ENCODE measurements at regions not wholly inside any gene's neighbourhood (a gene's known extent, or its start where the extent isn't known, plus 50 kb on each side); places are given as distances from the start of the nearest gene placed in this dataset.
"Not testable (repeated sequence)": the region's sequence is repeated elsewhere in the genome, so short reads cannot be mapped to it uniquely, and the experiment has no call there.

DNA sequence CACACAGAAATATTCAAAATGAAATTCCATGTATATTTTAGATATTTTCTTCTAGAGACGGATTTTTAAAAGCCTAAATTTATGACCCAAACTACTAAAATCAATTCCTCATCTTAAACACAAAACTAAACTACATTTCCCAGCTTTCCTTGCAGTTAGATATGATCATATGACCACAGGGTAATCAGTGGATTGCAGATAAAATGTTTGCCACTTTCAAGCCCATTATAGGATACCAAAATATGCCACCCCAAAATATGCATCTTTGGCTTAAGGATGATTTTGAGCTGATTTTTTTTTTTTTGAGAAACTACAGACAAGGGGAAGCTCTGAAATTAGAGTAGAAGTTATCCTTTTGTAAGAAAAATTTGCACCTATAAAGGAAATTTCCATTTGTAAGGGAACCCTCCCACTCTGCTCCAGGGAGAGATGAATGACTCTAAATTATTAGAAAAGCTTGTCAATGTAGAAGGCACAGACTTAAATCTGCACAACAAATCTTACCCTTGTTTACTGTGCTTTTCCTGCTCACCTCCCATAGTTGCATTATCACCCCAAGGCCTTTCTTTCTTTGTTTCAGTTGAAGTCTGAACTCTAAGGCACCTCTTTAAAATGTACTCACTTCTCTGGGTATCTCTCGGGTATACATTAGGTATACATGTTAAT is 503.0 kb downstream of the PDHA2 start:
- no peak for DNase-seq

DNA sequence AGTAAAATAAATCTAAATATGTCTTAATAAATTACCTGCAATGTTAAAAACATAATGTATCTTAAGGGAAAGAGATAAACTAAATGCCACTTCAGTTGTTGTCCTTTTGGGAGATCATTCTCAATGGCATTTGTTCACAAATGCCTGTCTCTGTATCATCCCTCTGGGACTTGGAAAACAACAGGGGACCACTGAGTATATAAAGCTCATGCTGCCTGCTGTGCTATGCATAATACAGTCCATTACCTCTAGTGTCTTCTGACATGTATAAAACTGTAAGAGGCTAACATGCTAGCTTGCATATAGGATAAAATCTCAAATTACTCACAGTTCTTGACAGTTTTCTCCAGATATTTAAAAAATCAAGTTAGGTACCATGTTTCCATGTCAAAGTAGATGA is 503.9 kb downstream of the PDHA2 start:
- no peak for DNase-seq

DNA sequence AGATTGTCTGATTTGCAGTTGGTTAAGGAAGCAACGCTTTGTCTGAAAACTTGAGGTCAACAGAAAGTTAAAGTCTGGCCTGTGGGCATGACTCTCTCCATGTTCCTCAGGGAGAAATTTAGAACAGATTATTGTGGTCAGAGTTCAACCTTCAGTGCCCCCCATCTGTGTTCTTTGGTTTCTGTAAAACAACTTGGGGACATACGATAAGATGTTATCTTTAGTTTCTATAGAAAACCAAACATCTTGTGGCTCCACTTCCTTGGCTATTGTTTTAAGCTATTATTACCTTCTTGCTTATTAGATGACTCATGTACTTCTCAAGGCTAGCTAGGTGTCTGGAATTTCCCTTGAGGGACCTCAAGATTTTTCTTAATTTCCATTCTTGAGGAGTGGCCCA is 507.7 kb downstream of the PDHA2 start:
- no peak for DNase-seq

DNA sequence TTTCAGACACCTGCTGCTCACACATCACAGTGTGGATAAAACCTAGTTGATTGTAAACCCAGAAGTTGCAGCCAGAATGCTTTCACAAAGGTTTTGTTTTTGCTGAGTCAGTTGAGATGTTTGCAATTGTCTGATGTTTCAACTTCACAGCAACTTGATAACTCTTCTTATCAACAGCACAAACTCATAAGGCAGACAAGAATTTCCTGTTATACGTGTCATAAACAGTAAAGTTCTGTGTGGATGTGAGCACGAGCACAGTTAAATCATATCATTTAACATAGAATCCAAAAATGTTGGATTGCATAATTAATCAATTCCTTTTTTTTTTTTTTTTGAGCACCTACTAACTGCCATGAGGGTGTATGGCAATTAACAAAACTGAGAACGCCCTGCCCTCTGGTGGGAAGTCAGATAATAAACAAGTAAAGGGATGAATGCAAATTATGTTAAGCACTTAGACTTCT is 512.2 kb downstream of the PDHA2 start:
- DNase-seq = peak; percentile 32

DNA sequence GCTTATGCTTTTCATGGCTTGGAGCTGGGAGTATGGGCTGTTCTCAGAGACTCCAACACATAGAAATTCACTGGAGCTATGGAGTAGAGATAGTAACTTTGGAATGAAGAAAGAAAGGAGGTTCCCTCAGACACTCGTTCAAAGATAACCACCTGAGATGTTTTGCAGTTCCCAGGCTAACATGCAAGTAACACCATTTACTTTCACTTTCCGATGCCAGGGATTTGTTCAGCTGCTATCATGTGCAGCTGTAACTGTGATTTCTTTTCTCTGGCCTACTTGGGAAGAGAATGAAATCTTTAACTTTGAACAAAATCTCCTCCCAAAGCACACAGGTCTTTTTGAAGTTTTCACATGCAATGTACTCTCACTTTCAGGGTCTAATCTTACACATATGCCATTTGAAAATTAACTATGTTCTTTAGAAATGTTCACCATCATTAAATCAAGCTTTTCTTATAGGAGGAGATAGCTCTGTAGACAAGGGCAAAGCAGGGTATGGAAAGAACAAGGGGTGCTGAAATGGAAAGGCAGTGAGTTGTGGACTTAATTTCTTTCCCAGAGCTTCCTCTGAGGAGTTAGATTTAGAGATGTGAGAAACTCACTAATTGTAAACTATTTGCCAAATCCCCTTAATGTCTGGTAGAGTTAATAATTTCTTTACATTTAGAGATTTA is 514.3 kb downstream of the PDHA2 start:
- DNase-seq = peak; percentile 7

DNA sequence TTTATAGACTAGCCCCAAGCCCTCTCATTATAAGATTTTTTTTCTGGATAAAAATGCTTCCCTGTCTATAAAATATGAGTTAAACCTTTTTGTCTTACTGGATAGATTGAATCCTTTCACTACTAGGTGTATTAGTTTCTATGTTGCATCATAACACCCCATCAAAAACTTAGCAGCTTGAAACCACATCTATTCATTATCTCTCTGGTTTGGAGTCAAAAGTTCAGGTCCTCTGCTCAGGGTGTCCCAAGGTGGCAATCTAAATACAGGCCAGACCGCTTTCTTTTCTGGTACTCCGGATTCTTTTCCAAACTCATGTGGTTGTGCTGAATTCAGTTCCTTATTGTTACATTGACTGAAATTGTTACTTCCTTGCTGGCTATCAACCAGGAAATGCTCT is 515.5 kb downstream of the PDHA2 start:
- no peak for DNase-seq

DNA sequence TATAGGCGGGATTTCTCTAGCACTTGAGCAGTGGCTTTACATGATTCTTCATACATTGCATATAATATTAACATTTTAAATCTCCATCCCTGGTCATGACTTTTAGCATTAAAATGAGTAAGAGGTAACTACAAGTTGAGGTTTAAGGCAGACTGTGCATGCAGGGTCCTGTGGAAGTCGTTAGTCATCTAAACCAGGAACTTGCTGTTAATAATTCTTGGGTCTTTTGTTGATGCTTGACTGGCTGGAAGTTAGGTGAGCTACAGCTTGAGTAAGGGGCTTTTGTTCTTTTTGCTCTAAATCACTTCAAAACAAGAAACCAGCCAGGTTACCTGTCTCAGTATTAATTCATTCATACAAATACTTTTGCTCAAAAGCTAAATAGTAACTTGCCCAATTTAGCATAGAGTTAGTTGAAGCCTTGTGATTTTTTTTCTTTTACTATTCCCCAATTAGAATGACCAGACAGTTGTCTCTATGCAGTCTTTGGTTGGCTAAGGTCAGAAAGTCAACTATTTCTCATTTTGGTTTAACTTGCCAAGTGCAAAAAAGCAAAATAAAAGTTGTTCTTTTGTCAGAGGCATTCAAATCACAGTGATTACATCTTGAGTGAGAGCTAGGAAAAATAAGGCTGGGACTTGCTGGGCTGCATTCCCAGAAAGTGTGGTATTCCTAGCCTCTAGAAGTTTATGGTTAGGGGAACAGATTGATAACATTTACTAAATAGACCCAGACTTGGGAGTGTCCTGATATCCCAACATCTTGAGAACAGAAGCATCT is 516.9 kb downstream of the PDHA2 start:
- DNase-seq = no peak

DNA sequence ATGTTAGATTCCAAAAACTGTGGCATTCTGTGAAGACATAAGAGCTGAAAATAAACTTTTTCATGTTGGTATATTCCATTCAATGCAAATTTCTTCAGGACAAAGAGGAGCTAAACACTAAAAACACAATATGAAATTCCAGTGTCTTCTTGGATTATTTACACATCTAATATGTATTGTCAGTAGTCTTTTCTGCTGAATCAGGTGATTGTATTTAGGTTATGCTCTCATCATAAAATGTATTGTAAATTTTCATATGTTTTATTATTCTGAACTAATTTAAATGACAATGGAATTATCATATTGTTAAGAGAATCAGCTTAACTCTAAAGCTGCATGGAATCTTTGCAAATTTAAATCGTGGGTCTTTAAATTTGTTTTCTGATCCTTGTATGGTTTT is 526.7 kb downstream of the PDHA2 start:
- no peak for DNase-seq

DNA sequence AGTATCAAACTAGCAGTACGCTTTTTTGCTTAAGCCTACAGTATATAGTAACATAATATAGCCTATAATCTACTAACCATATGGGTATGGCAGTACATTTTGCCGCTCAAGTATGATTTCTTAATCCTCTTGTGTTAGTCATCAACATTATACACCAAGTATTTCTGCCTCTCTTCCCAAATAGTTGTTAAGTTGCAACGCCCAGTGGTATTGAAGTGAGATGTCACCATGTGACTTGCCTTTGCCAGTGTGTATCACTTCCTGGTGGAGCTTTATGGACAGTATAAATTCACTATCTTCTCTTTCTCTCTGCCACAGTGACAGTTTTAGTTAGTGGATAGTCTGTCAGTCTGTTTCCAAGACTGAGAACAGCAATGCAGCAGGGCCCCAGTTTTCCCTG is 535.5 kb downstream of the PDHA2 start:
- no peak for DNase-seq

DNA sequence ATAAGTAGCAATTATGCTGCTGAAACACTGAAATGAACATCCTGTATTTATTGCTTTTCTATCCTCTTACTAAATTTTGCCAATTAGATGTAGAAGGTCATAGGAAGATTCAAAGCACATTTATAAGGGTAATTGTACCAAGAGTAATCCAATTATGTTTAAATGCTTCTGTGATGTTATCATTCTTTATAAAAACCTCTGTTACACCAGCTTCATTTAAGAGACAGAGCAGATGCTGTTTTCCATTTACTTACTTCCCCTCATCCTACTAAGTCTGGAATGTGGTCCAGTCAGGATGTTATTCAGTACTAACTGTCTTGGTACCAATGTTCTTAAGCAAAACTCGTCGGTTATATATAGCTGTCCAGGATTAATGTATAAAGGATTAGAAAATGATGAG is 539.6 kb downstream of the PDHA2 start:
- DNase-seq = no peak

DNA sequence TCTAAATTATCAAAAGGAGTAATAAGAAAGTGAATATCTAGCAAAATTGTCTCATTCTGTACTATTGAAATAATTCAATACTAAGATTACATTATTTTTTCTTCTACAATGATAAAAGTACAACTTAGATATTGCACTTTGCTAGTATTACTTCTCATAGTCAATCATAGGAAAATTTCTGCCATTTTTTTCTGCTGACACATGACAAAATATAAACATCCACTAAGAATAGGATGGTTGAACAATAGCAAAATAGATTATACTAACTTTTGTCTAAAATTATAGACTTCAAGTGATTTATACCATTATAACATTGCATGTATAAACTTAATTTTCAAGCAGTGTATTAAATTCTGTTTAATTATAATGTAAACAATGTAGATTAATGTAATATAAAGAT is 540.2 kb downstream of the PDHA2 start:
- DNase-seq = no peak

DNA sequence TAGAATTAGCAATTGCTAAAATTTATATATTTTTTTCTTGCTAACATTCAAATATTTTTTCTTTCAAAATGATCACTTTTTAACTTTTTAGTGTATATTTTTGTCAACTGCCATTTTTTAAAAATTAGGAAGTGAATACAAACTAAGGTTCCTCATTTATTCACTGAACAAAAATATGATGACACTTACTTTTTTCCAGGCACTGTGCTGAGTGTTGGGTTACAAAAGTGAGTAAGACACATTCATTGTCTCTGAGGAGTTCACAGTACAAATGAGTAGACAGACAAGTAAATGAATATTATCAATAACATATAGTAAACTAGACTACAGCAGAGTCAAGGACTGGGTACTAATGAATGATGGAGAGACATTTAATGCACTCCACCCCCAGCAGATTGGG is 543.5 kb downstream of the PDHA2 start:
- DNase-seq = no peak

DNA sequence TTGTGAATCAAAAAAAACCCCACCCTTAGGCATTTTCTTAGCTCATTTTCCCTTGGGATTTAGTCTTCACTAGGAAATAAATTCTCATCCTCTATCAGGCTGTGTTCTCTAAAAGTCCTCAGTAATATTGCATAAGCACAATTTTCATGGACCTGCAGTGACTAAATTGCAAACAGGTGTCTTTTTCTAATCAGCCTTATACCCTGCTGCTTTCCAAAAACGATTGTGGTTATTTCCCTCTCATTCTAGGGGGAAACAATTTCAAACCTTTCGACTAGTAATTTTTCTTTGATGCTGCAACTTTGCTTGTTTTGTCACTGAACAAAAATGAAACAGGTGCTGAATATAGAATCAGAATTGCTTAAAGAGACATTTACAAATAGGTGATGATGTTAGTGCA is 549.9 kb downstream of the PDHA2 start:
- DNase-seq = no peak

DNA sequence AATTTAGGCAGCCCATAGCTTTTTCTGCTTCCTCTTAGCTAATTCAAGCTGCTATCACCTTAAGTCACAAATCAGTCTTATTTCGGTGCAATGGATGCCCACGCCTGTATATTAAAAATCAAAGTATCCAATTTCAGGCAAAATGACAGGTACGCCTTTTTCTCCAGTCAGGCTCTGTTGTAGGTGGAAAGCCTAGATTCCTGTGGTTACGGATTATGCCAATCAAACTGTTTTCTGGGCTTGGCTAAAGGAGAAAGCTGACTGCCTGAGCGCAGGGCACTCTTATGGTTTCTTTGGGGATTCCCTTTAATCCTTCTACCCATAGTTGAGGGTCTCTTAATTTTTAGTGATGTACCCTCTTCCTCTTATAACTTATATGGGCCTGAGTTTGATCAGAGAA is 550.5 kb downstream of the PDHA2 start:
- no peak for DNase-seq

DNA sequence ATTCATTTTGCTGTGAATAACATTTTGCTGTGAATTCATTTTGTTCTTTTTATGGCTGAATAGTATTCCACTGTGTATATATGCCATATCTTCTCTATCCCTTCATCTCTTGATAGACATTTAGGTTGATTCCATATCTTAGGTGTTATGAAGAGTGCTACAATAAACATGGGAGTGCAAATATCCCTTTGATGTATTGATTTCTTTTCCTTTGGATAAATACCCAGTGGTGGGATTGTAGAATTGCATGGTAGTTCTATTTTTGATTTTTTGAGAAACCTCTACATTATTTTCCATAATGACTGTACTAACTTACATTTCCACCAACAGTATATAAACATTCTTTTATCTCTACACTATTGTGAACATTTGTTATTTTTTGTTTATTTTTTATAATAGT is 555.9 kb downstream of the PDHA2 start:
- no peak for DNase-seq

DNA sequence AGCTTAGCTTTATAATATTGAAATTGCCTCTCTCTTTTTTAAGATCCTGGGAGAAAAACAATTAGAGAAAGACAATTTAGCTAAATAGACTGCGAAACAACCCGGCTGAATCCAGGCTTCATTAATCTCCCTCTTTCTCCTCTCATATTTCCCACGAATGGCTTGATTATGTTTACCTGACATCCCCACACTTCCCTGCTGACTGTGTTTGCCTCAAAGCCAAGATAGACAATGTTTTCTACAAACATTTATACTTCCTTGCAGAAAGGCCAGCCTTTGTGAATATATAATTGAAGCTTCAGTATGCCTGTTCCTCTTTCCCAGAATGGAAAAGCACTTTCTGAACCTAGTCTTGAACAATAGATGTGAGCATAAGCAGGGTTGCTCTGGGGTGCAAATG is 566.8 kb downstream of the PDHA2 start:
- DNase-seq = peak; percentile 58

DNA sequence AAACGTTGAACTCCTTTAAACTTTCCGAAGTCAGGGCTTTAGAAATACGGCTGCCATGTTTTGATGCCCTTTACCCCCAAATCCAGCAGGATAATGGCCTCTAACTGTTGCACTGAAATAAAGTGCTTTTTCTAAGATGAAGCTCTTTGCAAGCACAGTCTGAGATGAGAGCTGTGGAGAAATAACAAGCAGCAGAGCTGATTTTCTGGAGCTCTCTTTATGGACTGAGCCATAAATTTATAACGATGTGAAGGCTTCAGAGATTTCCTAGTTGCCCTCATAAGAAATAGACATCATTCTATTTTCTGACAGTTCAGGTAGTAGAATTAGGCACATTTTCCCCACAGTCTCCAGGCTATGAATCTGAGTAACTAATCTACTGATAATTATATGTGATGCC is 567.3 kb downstream of the PDHA2 start:
- no peak for DNase-seq

DNA sequence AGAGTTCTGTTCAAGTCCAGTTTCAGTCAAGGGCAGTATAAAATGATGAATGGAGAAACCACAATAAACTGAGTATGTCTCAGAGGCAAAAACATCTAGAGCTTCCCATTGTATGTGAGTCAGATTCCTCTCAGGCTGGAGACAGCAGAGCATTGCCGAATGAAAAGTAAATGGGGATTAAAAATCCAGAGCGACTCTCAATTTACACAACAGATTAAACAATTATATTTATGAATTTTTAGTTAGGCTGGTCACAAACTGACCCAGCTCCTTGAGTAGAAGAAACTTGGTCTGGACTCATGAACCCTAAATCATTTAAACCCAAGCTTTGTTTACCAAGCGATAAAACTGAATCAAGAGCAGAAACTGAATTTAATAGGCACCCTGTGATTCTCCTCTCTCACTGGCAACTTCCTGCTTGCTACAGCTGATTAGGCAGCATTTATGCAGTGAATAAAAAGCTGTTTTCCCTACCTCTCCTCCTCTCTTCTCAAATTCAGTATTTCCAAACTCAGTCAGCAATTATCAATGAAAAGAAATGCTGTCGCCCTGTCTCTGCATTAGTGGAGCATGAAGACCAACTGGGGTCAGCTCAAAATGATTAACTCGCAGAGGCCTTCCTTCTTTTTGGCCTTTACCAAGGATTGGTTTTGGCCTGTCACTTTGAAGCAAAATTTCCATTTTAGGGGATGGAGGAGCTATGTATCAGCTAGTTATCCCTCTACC is 568.0 kb downstream of the PDHA2 start:
- DNase-seq = peak; percentile 18

DNA sequence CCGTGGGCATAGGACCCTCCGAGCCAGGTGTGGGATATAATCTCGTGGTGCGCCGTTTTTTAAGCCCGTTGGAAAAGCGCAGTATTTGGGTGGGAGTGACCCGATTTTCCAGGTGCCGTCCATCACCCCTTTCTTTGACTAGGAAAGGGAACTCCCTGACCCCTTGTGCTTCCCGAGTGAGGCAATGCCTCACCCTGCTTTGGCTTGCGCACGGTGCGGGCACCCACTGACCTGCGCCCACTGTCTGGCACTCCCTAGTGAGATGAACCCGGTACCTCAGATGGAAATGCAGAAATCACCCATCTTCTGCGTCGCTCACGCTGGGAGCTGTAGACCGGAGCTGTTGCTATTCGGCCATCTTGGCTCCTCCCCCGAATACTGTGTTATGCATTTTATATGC is 575.0 kb downstream of the PDHA2 start:
- DNase-seq = not testable (repeated sequence)

DNA sequence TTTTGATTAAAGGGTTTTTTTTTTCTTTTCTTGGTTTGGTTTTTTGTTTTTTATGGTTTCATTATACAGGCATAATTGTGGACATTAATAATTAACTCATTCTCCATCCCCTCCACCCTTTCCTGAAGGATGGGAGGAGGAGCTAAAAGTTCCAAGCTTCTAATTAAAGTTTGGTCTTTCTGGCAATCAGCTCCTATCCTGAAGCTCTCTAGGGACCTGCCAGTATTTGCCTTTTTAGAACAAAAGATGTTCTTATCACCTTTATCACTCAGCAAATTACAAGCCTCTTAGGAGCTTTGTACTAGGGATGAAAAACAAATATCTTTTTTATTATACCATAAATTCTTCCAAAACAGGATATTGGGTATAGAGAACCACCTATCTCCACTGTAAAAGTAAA is 589.8 kb downstream of the PDHA2 start:
- no peak for DNase-seq

DNA sequence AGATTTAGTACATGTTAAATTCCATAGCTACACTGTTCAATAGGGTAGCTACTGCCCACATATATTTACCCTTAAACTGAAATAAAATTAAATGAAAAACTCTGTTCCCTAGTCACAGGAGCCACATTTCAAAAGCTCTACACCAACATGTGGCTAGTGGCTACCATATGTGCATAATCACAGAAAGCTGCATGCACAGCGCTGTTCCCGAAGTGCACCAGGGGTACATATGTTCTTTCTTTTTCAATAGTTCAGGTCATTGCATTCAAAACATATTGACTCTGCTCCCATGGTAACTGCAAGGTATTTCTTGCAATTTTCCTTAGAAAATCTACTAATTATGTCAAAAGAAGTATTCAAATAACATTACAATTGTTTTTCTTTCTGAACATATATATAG is 591.2 kb downstream of the PDHA2 start:
- DNase-seq = no peak

DNA sequence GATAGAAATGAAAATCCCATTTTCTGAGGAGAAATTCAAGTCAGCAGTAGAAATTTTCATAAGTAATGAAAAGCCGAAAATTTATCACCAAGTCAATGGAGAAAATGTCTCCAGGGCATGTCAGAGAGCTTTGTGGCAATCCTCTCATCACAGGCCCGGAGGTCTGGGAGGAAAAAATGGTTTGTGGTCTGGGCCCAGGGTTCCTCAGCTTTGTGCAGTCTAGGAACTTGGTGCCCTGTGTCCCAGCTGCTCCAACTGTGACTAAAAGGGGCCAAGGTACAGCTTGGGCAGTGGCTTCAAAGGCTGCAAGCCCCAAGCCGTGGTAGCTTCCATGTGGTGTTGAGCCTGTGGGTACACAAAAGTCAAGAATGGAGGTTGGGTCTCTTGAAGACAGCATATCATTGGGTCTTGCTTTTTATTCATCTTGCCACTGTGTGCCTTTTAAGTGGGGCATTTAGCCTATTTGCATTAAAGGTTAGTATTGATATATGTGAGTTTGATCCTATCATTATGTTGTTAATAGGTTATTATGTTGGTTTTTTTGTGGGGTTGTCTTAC is 608.5 kb downstream of the PDHA2 start:
- DNase-seq = no peak

DNA sequence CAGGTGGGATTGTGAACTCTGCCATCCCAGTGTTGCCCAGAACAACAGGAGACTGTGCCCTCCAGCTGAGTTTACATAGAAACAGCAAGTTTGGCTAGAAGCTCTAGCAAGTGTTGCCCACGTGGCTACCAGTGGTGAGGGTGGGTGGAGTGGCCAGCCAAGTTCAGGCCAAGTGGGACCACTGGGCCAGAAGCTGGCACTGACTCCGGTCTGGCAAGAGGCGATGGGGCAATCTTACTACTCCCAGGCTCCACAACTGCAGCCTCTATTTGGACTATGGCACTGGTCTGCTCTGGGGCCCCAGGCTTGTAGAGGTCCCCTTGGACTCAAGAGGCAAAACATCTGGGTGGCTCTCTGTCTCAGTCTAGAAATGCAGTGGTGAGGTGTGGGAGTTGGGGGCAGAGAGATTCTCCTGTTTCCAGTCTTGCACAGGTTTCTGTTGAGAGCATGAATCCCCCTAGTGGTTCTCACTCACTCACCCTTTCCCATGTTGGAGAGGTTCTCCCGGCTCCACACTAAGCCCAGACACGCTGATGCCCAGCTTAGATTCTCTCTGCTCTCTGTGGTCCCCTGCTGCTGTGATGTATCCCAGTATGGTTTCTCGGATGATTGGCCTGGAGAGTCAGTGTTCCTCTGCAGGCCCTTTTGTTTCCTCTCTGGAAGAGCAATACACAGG is 615.3 kb downstream of the PDHA2 start:
- no peak for DNase-seq

All from COR-L47 (cell line).